ENCODE measurements at regions not wholly inside any gene's neighbourhood (a gene's known extent, or its start where the extent isn't known, plus 50 kb on each side); places are given as distances from the start of the nearest gene placed in this dataset.

DNA sequence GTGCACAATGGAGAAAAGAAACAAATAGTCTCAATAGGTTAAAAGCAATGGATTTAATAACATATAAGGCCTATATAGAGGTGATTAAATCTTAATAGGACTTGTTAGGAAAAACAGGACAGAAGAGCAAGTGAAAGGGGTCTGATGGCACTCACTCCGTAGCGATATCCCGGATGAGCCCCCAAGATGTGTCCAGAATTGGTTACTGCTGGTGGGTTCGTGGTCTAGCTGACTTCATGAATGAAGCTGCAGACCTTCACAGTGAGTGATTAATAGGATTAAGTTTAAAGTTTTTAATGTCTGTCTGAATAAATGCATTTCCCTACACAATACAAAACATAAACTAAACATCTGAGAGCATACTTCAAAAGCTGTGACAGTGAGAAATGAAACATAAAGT lies 110.4 kb upstream of the FAM174A start:
- Histone ChIP-seq H3K18ac (ENCODE audit: low read length) (no peak overlapping the region), H4K91ac (ENCODE audit: low read depth, low read length, poor library complexity) (no peak overlapping the region), H3K4me2 (ENCODE audit: insufficient read depth, low read length, poor library complexity, severe bottlenecking) (no peak overlapping the region), H2AK5ac (ENCODE audit: low read depth, low read length) (no peak overlapping the region), H3K9ac (ENCODE audit: low read depth, low read length, poor library complexity) (no peak overlapping the region), H2BK15ac (ENCODE audit: low read length) (no peak overlapping the region), H3K23ac (ENCODE audit: low read depth, low read length, poor library complexity) (no peak overlapping the region), H2BK120ac (ENCODE audit: low read depth, low read length) (no peak overlapping the region), H3K27me3 (ENCODE audit: control insufficient read depth in 3 of 3, insufficient read depth in 3 of 3, low read depth in 1 of 3, low read length in 3 of 3) (no peaks in the 10 kb centered on the region), H3K4me1 (ENCODE audit: control insufficient read depth in 2 of 2, insufficient read depth in 1 of 2, low read depth in 1 of 2, low read length in 2 of 2) (no peaks in the 10 kb centered on the region), H3K27ac (replicated peaks; ENCODE audit: low read length) (no peak overlapping the region), H3K4ac (ENCODE audit: low read length) (no peak overlapping the region), H2BK5ac (ENCODE audit: low read length) (no peak overlapping the region), H3K14ac (ENCODE audit: low read length) (no peak overlapping the region), H3K79me1 (ENCODE audit: low read depth, low read length) (no peaks in the 10 kb centered on the region), H2AFZ (ENCODE audit: low read length) (no peak overlapping the region), H4K8ac (ENCODE audit: low read depth, low read length) (no peak overlapping the region), H3K36me3 (replicated peaks in 1 of 2; ENCODE audit: control insufficient read depth in 2 of 2, insufficient read depth in 2 of 2, low read length in 2 of 2) (no peaks in the 10 kb centered on the region), H2BK12ac (ENCODE audit: low read length) (no peak overlapping the region), H3K4me3 (ENCODE audit: low read length in 2 of 2) (no peak overlapping the region), H3K9me3 (replicated peaks in 1 of 2; ENCODE audit: control insufficient read depth in 2 of 2, insufficient read depth in 1 of 2, low read depth in 1 of 2, low read length in 2 of 2) (peaks cover 8 to 15% of the 10 kb centered on the region in 2 donors)
- WGBS, 2 donors (ENCODE audit: extremely low coverage in 2 of 2, insufficient read length in 2 of 2, insufficient replicate concordance in 1 of 2) = no CpG with 5 or more reads among the region's 4 CpGs
- no peak for DNase-seq (ENCODE audit: low spot score)

- no peak for DNase-seq (ENCODE audit: low spot score)
- Histone ChIP-seq H3K9me3 (replicated peaks in 1 of 2; ENCODE audit: control insufficient read depth in 2 of 2, insufficient read depth in 1 of 2, low read depth in 1 of 2, low read length in 2 of 2) (peaks cover 8 to 15% of the 10 kb centered on the region in 2 donors), H4K91ac (ENCODE audit: low read depth, low read length, poor library complexity) (no peak overlapping the region), H3K4me3 (ENCODE audit: low read length in 2 of 2) (no peak overlapping the region), H3K14ac (ENCODE audit: low read length) (no peak overlapping the region), H3K9ac (ENCODE audit: low read depth, low read length, poor library complexity) (no peak overlapping the region), H3K4me2 (ENCODE audit: insufficient read depth, low read length, poor library complexity, severe bottlenecking) (no peak overlapping the region), H3K79me1 (ENCODE audit: low read depth, low read length) (no peaks in the 10 kb centered on the region), H2BK12ac (ENCODE audit: low read length) (no peak overlapping the region), H3K4me1 (ENCODE audit: control insufficient read depth in 2 of 2, insufficient read depth in 1 of 2, low read depth in 1 of 2, low read length in 2 of 2) (no peaks in the 10 kb centered on the region), H2BK15ac (ENCODE audit: low read length) (no peak overlapping the region), H2BK120ac (ENCODE audit: low read depth, low read length) (no peak overlapping the region), H3K27me3 (ENCODE audit: control insufficient read depth in 3 of 3, insufficient read depth in 3 of 3, low read depth in 1 of 3, low read length in 3 of 3) (no peaks in the 10 kb centered on the region), H4K8ac (ENCODE audit: low read depth, low read length) (no peak overlapping the region), H3K4ac (ENCODE audit: low read length) (no peak overlapping the region), H2AK5ac (ENCODE audit: low read depth, low read length) (no peak overlapping the region), H3K36me3 (replicated peaks in 1 of 2; ENCODE audit: control insufficient read depth in 2 of 2, insufficient read depth in 2 of 2, low read length in 2 of 2) (no peaks in the 10 kb centered on the region), H2BK5ac (ENCODE audit: low read length) (no peak overlapping the region), H2AFZ (ENCODE audit: low read length) (no peak overlapping the region), H3K18ac (ENCODE audit: low read length) (no peak overlapping the region), H3K27ac (replicated peaks; ENCODE audit: low read length) (no peak overlapping the region), H3K23ac (ENCODE audit: low read depth, low read length, poor library complexity) (no peak overlapping the region)
- WGBS, 2 donors (ENCODE audit: extremely low coverage in 2 of 2, insufficient read length in 2 of 2, insufficient replicate concordance in 1 of 2) = no CpG with 5 or more reads among the region's 4 CpGs
These were observed 111.2 kb upstream of the FAM174A start for GRCh38 chr5:100424017-100424416.

- no peak overlapping the region for H2BK120ac ChIP-seq (ENCODE audit: low read depth, low read length)
- H3K4me2 ChIP-seq (ENCODE audit: insufficient read depth, low read length, poor library complexity, severe bottlenecking) = no peak overlapping the region
- H3K14ac ChIP-seq (ENCODE audit: low read length) = no peak overlapping the region
- H3K27ac ChIP-seq (replicated peaks; ENCODE audit: low read length) = no peak overlapping the region
- no peaks in the 10 kb centered on the region for H3K27me3 ChIP-seq (ENCODE audit: control insufficient read depth in 3 of 3, insufficient read depth in 3 of 3, low read depth in 1 of 3, low read length in 3 of 3)
- no CpG with 5 or more reads among the region's 5 CpGs for WGBS, 2 donors (ENCODE audit: extremely low coverage in 2 of 2, insufficient read length in 2 of 2, insufficient replicate concordance in 1 of 2)
- no peak overlapping the region for H3K4ac ChIP-seq (ENCODE audit: low read length)
- no peak overlapping the region for H2AK5ac ChIP-seq (ENCODE audit: low read depth, low read length)
- H4K91ac ChIP-seq (ENCODE audit: low read depth, low read length, poor library complexity) = no peak overlapping the region
- no peak overlapping the region for H2BK15ac ChIP-seq (ENCODE audit: low read length)
- H3K4me1 ChIP-seq (ENCODE audit: control insufficient read depth in 2 of 2, insufficient read depth in 1 of 2, low read depth in 1 of 2, low read length in 2 of 2) = no peaks in the 10 kb centered on the region
- H3K9ac ChIP-seq (ENCODE audit: low read depth, low read length, poor library complexity) = no peak overlapping the region
- H3K79me1 ChIP-seq (ENCODE audit: low read depth, low read length) = no peaks in the 10 kb centered on the region
- H2AFZ ChIP-seq (ENCODE audit: low read length) = no peak overlapping the region
- H3K9me3 ChIP-seq (replicated peaks in 1 of 2; ENCODE audit: control insufficient read depth in 2 of 2, insufficient read depth in 1 of 2, low read depth in 1 of 2, low read length in 2 of 2) = peaks cover 8 to 15% of the 10 kb centered on the region in 2 donors
- no peak overlapping the region for H2BK5ac ChIP-seq (ENCODE audit: low read length)
- H2BK12ac ChIP-seq (ENCODE audit: low read length) = no peak overlapping the region
- H3K36me3 ChIP-seq (replicated peaks in 1 of 2; ENCODE audit: control insufficient read depth in 2 of 2, insufficient read depth in 2 of 2, low read length in 2 of 2) = no peaks in the 10 kb centered on the region
- no peak overlapping the region for H3K23ac ChIP-seq (ENCODE audit: low read depth, low read length, poor library complexity)
- no peak overlapping the region for H4K8ac ChIP-seq (ENCODE audit: low read depth, low read length)
- H3K18ac ChIP-seq (ENCODE audit: low read length) = no peak overlapping the region
- no peak overlapping the region for H3K4me3 ChIP-seq (ENCODE audit: low read length in 2 of 2)
- no peak for DNase-seq (ENCODE audit: low spot score)
These were observed 111.8 kb upstream of the FAM174A start for GRCh38 chr5:100423330-100423729.

- no peak overlapping the region for H2AK5ac ChIP-seq (ENCODE audit: low read depth, low read length)
- no peaks in the 10 kb centered on the region for H3K79me1 ChIP-seq (ENCODE audit: low read depth, low read length)
- no peak overlapping the region for H4K91ac ChIP-seq (ENCODE audit: low read depth, low read length, poor library complexity)
- peaks cover 8 to 15% of the 10 kb centered on the region in 2 donors for H3K9me3 ChIP-seq (replicated peaks in 1 of 2; ENCODE audit: control insufficient read depth in 2 of 2, insufficient read depth in 1 of 2, low read depth in 1 of 2, low read length in 2 of 2)
- no peak overlapping the region for H3K4me2 ChIP-seq (ENCODE audit: insufficient read depth, low read length, poor library complexity, severe bottlenecking)
- no peak overlapping the region for H2BK12ac ChIP-seq (ENCODE audit: low read length)
- no peaks in the 10 kb centered on the region for H3K4me1 ChIP-seq (ENCODE audit: control insufficient read depth in 2 of 2, insufficient read depth in 1 of 2, low read depth in 1 of 2, low read length in 2 of 2)
- H2BK5ac ChIP-seq (ENCODE audit: low read length) = no peak overlapping the region
- H3K27me3 ChIP-seq (ENCODE audit: control insufficient read depth in 3 of 3, insufficient read depth in 3 of 3, low read depth in 1 of 3, low read length in 3 of 3) = no peaks in the 10 kb centered on the region
- no peak overlapping the region for H4K8ac ChIP-seq (ENCODE audit: low read depth, low read length)
- H2BK120ac ChIP-seq (ENCODE audit: low read depth, low read length) = no peak overlapping the region
- H3K23ac ChIP-seq (ENCODE audit: low read depth, low read length, poor library complexity) = no peak overlapping the region
- no peak overlapping the region for H3K9ac ChIP-seq (ENCODE audit: low read depth, low read length, poor library complexity)
- no peaks in the 10 kb centered on the region for H3K36me3 ChIP-seq (replicated peaks in 1 of 2; ENCODE audit: control insufficient read depth in 2 of 2, insufficient read depth in 2 of 2, low read length in 2 of 2)
- no peak overlapping the region for H3K14ac ChIP-seq (ENCODE audit: low read length)
- no peak for DNase-seq (ENCODE audit: low spot score)
- no peak overlapping the region for H3K18ac ChIP-seq (ENCODE audit: low read length)
- no peak overlapping the region for H2BK15ac ChIP-seq (ENCODE audit: low read length)
- H2AFZ ChIP-seq (ENCODE audit: low read length) = no peak overlapping the region
- H3K4ac ChIP-seq (ENCODE audit: low read length) = no peak overlapping the region
- no peak overlapping the region for H3K4me3 ChIP-seq (ENCODE audit: low read length in 2 of 2)
- H3K27ac ChIP-seq (replicated peaks; ENCODE audit: low read length) = no peak overlapping the region
These were observed 113.8 kb upstream of the FAM174A start for GRCh38 chr5:100421360-100421759.
